Fibroblast of pulmonary artery (primary cell): ENCODE measurements at regions not wholly inside any gene's neighbourhood (a gene's known extent, or its start where the extent isn't known, plus 50 kb on each side); places are given as distances from the start of the nearest gene placed in this dataset.

Source experiments
- DNase-seq: peaks from one replicate; pipeline ENCODE4 v3.0.0-alpha.2; 2010; ENCODE audit warnings: low read depth
- H3K4me3 ChIP-seq: replicated peaks from 2 replicates; pipeline ENCODE4 v1.5.1; 2011; ENCODE audit warnings: low read depth, mild to moderate bottlenecking, control low read depth, low read length, moderate library complexity
- TF ChIP-seq, protein P1 (sequence below): IDR thresholded peaks from 2 replicates; pipeline ENCODE4 v1.5.1; 2011; ENCODE audit warnings: mild to moderate bottlenecking, control low read depth, low read length, inconsistent platforms; ENCODE audit errors: missing control alignments

DNA sequence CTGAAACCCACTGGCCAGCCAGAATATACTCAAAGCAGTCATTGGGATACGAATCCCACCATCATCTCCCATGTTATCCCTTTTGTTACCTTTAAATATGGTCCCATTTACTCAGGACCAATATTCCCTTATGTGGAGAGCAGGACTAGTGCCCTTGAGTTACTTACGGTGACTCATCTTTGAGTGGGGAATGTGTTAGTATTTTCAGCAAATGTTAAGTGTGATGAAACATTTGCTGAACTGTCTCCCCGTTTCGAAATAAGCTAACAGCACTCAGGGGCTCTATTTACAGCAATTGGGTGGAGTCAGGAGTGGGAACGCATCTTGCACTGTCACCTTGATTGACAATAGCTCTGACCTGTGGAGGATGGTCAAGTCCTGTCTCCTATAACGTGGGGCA, 67.4 kb downstream of the CTSL start:
- TF ChIP-seq, protein P1, sequence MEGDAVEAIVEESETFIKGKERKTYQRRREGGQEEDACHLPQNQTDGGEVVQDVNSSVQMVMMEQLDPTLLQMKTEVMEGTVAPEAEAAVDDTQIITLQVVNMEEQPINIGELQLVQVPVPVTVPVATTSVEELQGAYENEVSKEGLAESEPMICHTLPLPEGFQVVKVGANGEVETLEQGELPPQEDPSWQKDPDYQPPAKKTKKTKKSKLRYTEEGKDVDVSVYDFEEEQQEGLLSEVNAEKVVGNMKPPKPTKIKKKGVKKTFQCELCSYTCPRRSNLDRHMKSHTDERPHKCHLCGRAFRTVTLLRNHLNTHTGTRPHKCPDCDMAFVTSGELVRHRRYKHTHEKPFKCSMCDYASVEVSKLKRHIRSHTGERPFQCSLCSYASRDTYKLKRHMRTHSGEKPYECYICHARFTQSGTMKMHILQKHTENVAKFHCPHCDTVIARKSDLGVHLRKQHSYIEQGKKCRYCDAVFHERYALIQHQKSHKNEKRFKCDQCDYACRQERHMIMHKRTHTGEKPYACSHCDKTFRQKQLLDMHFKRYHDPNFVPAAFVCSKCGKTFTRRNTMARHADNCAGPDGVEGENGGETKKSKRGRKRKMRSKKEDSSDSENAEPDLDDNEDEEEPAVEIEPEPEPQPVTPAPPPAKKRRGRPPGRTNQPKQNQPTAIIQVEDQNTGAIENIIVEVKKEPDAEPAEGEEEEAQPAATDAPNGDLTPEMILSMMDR, result no peak
- DNase-seq, result peak; percentile 89
- no peak overlapping the region for H3K4me3 ChIP-seq

DNA sequence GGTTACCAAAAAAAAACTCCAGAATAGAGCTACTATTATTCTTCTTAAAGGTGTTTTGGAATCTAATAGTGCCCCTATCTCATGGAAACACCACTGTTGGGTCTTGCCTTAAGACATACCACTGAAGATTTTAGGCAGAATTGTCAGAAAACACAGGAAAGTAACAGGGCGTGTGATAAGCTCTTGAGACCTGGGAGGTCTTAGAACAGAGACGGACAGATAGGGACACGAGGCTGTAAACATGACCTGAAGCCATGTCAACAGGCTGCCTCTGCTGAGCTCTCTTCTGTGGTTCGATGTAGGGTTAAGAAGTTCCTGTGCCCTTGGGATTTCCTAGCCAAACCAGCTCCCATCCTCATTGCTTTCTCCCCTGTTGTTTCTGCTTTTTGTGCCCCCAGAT, 69.3 kb downstream of the CTSL start:
- H3K4me3 ChIP-seq, result no peak overlapping the region
- TF ChIP-seq, protein P1, result no peak
- no peak for DNase-seq

DNA sequence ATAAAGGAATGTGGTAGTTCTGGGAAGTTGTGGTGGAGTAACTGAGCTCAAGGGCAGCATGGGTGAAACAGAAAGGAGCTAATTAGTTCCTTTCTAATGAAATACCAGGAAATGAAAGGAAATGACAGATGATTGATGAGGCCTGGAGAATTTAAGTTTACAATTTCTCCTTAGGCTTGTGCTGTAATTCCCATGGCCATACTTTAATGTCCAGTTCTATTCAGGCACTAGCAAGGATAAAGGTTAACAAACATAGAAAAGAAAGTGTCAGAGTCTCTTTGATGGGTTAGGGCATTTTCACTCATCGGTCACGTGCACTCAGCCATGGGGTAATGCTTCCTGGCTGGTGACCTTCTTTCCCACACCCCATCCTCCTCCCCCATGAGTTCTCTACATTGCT, 70.3 kb downstream of the CTSL start:
- TF ChIP-seq, protein P1, result no peak
- no peak overlapping the region for H3K4me3 ChIP-seq
- no peak for DNase-seq

DNA sequence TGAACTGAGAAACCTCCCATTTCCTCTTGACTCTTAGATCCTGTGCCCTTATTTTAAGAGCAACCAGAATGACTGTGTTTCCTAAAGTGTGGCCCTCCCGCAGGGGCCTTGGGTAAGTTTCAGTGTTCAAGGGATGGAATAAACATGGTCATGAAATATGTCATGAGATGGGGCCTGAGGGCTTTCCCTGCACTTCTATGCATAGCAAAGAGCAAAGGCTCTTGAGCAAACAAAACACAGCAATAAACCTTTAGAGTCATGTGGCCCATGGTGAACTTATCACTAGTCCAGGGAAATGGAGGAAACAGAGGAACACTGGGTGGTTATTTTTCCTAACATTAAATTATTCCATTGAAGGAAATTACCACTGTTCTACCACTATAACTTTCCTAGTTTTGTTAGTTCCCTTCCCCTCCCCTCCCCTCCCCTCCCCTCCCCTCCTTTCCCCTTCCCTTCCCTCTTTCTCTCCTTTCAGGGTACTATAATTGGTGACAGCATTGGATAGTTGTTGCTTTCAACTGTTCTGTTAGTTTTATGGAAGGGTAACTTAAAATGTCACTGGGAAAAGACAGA, 72.4 kb downstream of the CTSL start:
- H3K4me3 ChIP-seq, result no peak overlapping the region
- TF ChIP-seq, protein P1, result no peak
- no peak for DNase-seq

DNA sequence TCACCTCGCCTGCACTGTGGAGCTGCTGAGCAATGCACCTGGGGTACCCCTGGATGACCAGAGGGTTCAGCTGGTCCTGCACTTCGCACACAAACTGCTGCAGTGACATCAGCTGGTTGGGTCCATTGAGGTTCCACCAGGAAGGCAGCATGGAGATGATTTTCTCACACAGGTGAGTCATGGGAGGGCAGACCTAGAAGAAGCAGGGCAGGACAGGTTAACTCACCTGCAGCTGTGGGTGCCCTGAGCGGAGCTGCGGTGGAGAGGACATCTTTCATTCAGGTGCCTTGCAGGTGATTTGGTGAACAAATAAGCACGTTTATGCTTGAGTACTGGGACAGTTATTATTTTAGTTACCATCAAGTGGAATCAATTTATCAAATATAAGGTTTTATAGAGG, 73.6 kb downstream of the CTSL start:
- no peak for DNase-seq
- no peak overlapping the region for H3K4me3 ChIP-seq
- TF ChIP-seq, protein P1, result no peak

DNA sequence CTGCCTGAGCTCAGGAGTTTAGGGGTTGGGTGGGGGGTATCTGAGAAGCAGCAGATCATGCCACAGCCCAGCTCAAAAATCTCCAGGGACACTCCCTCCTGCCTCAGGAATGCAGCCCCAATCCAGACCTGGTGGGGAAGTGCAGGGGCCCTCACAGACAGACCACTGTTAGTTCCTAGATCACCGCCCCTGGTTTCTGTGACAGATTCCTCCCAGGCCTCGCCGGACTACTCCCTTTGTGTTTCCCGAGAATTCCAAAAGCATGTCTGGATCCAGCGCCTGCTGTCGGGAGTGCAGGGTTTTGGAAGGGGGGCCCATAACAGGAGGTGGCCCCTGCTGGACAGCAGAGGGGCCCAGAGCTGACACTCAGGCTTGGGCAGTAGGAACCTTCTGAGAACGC, 74.5 kb downstream of the CTSL start:
- no peak for DNase-seq
- TF ChIP-seq, protein P1, result no peak
- H3K4me3 ChIP-seq, result no peak overlapping the region

DNA sequence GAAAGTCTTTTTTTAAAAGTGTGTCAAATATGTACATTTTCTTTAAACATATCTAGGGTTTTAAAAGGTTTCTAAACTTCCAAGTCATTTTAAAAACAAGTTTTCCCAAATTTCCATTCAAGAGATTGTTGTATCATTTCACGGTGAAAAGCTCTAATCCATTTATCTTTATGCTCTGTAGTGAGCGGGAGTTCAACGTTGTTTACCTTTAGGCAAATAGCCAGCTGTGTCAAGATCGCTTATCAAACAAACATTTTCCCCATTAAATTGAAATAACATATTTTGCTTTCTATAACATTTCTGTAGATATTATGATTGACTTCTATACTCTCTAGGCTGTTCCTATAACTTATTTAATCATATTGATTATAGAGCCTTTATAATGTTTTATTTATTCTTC, 75.1 kb downstream of the CTSL start:
- H3K4me3 ChIP-seq, result no peak overlapping the region
- no peak for DNase-seq
- TF ChIP-seq, protein P1, result no peak
